ENCODE measurements at regions not wholly inside any gene's neighbourhood (a gene's known extent, or its start where the extent isn't known, plus 50 kb on each side); places are given as distances from the start of the nearest gene placed in this dataset.

- no peak for TF ChIP-seq PHF8 (conservative IDR thresholded peaks at IDR 0.05; ENCODE audit: low read depth, low read length)
Measured at GRCh38 chr18:46343456-46343855, 239.3 kb downstream of the HAUS1 start (continued).

Data from H1 (cell line).